Karpas-422 (cell line): ENCODE measurements at regions not wholly inside any gene's neighbourhood (a gene's known extent, or its start where the extent isn't known, plus 50 kb on each side); places are given as distances from the start of the nearest gene placed in this dataset.

Experiments
- DNase-seq: peaks from one replicate; pipeline ENCODE4 v3.0.0-alpha.2; 2015
- H2AFZ ChIP-seq: fragments of 200-600 bp; sonication (generic); 2 replicates; pipeline ENCODE4 v1.6.1; 2014; ENCODE audit warnings: antibody characterized with exemption, low read length, mixed read lengths
- H3K27ac ChIP-seq: fragments of 200-600 bp; sonication (generic); 2 replicates; pipeline ENCODE4 v1.5.1; 2014; ENCODE audit warnings: mild to moderate bottlenecking, low read length, moderate library complexity
- H3K27me3 ChIP-seq: fragments of 200-600 bp; sonication (generic); 2 replicates; pipeline ENCODE4 v1.6.1; 2014; ENCODE audit warnings: low read length, mixed read lengths
- H3K36me3 ChIP-seq: fragments of 200-600 bp; sonication (generic); 2 replicates; pipeline ENCODE4 v1.6.1; 2014; ENCODE audit warnings: low read length, mixed read lengths; ENCODE audit not compliant: insufficient read depth
- H3K4me1 ChIP-seq: fragments of 200-600 bp; sonication (generic); 2 replicates; pipeline ENCODE4 v1.6.1; 2014; ENCODE audit warnings: mild to moderate bottlenecking, low read length, mixed read lengths
- H3K4me2 ChIP-seq: fragments of 200-600 bp; sonication (generic); 2 replicates; pipeline ENCODE4 v1.6.1; 2014; ENCODE audit warnings: low read length, low read depth, mild to moderate bottlenecking; ENCODE audit not compliant: poor library complexity, severe bottlenecking
- H3K4me3 ChIP-seq: fragments of 200-600 bp; sonication (generic); 2 replicates; pipeline ENCODE4 v1.5.1; 2014; ENCODE audit warnings: mild to moderate bottlenecking, antibody characterized with exemption, low read length, mixed read lengths
- H3K79me2 ChIP-seq: fragments of 200-600 bp; sonication (generic); 2 replicates; pipeline ENCODE4 v1.6.1; 2014; ENCODE audit warnings: mild to moderate bottlenecking, low read length, mixed read lengths
- H3K9ac ChIP-seq: fragments of 200-600 bp; sonication (generic); 2 replicates; pipeline ENCODE4 v1.6.0; 2014; ENCODE audit warnings: low read length
- H3K9me2 ChIP-seq: fragments of 200-600 bp; sonication (generic), shearing (Covaris generic); replicated peaks from 2 replicates; pipeline ENCODE4 v1.6.0; 2014; ENCODE audit warnings: mild to moderate bottlenecking, low read length, moderate library complexity; ENCODE audit not compliant: insufficient read depth
- H3K9me3 ChIP-seq: fragments of 300-700, 200-600 bp; sonication (generic); 2 replicates; pipeline ENCODE4 v1.6.1; 2014; ENCODE audit warnings: low read length, mixed read lengths
- H4K20me1 ChIP-seq: fragments of 200-600 bp; sonication (generic); 2 replicates; pipeline ENCODE4 v1.6.1; 2014; ENCODE audit warnings: mild to moderate bottlenecking, antibody characterized with exemption, low read length, low read depth; ENCODE audit not compliant: insufficient read depth

DNA sequence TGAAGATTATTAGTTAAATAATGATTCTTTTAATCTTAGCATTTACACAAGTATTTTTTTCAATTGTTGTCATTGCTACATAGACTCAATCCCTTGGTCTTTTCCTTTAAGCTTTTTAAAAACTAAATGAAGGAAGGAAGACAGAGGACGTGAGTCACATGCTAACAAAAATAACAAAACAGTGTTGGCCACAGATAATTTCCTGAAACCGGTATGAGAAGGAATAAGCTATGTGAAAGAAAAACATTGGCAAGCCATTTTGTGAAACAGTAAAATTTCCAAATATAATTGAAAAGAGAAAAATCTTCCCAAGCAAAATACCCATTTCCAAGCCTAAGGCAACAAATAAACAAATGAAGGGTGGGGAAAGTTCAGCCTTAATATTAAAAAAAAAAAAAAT is 223.0 kb downstream of the AHR start:
- Histone ChIP-seq H3K27ac (no peak overlapping the region), H3K36me3 (no peaks in the 10 kb centered on the region), H3K79me2 (no peaks in the 10 kb centered on the region), H3K27me3 (no peaks in the 10 kb centered on the region), H3K4me2 (no peak overlapping the region), H3K9ac (no peak overlapping the region), H3K9me3 (no peaks in the 10 kb centered on the region), H3K4me3 (no peak overlapping the region), H2AFZ (no peak overlapping the region), H4K20me1 (no peaks in the 10 kb centered on the region), H3K4me1 (no peaks in the 10 kb centered on the region), H3K9me2 (no peaks in the 10 kb centered on the region)
- no peak for DNase-seq

DNA sequence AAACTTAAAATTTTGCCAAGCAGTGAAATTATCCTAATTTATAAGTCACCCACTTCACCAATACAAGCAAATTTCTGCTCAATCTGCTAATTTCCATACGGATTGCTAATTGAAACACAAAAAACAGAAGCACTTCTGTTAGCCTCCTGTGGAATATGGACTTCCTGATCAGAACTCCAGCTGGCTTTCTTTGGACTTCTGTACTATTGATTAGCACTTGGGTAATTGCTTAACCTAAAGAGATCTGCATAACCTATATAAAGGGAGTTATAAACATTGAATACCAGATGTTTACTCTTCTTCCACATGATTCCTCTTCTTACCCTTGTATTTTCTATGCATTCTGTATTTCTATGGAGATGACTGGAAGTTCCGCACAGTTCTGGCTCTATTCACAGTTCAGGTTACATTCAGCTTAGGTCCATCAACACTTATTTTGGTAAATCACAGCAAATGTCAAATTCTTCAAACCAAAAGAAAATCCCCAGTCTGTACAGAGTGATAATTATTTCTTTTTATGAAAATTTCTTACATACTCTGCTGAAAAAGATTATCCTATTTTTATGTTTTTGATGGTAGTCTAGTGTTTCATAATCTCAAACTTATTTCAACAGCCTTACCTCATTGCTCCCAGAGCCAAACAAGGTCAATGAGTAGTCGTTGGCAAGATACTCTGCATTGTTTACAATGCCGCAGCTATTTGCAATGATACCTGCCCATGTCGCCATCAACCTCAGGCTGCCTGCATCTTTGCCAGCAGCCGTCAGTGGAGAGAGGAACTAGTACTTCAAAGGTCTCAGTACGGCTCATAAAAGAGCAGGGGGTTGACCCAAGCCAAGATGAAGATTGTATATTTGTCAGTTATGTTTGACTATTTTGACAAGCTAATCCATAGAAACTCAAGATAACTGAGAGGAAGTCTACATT is 225.6 kb downstream of the AHR start:
- Histone ChIP-seq H3K4me1 (no peaks in the 10 kb centered on the region), H3K27me3 (no peaks in the 10 kb centered on the region), H3K4me2 (no peak overlapping the region), H4K20me1 (no peaks in the 10 kb centered on the region), H3K4me3 (no peak overlapping the region), H3K9ac (no peak overlapping the region), H3K9me2 (no peaks in the 10 kb centered on the region), H2AFZ (no peak overlapping the region), H3K36me3 (no peaks in the 10 kb centered on the region), H3K27ac (no peak overlapping the region), H3K79me2 (no peaks in the 10 kb centered on the region), H3K9me3 (no peaks in the 10 kb centered on the region)
- no peak for DNase-seq

DNA sequence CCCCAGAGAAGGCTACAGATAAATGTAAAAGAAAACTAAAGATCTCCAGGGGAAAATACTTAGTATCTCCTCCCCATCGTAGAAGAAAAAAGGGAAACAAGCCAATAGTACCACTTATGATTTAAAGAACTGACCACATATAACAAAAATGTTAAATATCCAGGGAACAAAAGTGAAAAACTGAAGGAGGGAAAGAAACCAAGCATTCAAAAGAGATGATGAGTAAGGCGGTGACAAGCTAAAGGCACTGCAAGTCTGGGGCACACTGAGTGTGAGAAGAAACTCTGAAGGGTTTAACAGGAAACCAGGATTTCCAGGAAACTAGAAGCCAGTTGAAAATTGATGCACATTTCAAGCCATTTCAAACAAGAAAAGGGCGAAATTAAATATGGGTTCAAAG is 226.3 kb downstream of the AHR start:
- H3K9me2 ChIP-seq = no peaks in the 10 kb centered on the region
- no peaks in the 10 kb centered on the region for H3K36me3 ChIP-seq
- no peak overlapping the region for H3K27ac ChIP-seq
- H4K20me1 ChIP-seq = no peaks in the 10 kb centered on the region
- no peak overlapping the region for H2AFZ ChIP-seq
- H3K4me1 ChIP-seq = no peaks in the 10 kb centered on the region
- no peak overlapping the region for H3K4me3 ChIP-seq
- no peaks in the 10 kb centered on the region for H3K79me2 ChIP-seq
- DNase-seq = no peak
- H3K9me3 ChIP-seq = no peaks in the 10 kb centered on the region
- H3K4me2 ChIP-seq = no peak overlapping the region
- no peaks in the 10 kb centered on the region for H3K27me3 ChIP-seq
- no peak overlapping the region for H3K9ac ChIP-seq

DNA sequence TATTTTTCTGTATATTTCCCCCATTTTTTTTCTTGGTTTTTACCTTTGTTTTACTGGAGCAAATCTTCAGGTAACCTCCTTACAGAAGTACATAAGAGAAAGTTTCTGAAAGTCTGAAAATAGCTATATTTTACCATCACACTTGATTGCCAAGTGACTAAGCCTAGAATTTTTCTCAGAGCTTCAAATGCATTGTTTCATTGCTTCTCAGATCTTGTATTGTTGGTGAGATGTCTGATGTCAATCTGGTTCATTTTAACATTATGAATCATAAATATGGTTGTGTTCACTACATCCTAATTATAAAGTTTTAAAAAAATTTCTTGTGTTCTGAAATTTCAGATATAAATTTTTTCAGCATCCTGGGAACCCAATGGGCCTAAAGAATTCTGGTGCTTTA is 228.2 kb downstream of the AHR start:
- Histone ChIP-seq H3K27ac (no peak overlapping the region), H3K9me2 (no peaks in the 10 kb centered on the region), H3K9ac (no peak overlapping the region), H3K4me2 (no peak overlapping the region), H4K20me1 (no peaks in the 10 kb centered on the region), H3K4me3 (no peak overlapping the region), H3K27me3 (no peaks in the 10 kb centered on the region), H2AFZ (no peak overlapping the region), H3K36me3 (no peaks in the 10 kb centered on the region), H3K79me2 (no peaks in the 10 kb centered on the region), H3K4me1 (no peaks in the 10 kb centered on the region), H3K9me3 (no peaks in the 10 kb centered on the region)
- DNase-seq = no peak

DNA sequence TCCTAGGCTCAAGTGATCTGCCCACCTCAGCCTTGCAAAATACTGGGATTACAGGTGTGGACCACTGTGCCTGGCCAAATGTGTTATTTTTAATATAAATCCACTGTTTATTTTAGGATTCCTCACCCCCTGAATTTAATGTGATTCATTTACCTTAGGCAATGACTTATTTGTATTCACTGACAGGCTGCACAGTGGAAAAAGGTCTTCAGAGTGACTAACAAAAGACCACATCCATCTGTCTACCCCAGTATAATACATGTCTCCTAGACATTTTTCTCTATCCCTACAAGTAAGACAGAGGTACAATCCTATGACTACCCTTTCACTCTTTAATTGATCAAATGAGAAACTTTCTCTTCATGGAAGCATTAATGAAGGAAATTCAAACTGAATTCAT is 230.2 kb downstream of the AHR start:
- Histone ChIP-seq H3K27me3 (no peaks in the 10 kb centered on the region), H4K20me1 (no peaks in the 10 kb centered on the region), H3K36me3 (no peaks in the 10 kb centered on the region)

DNA sequence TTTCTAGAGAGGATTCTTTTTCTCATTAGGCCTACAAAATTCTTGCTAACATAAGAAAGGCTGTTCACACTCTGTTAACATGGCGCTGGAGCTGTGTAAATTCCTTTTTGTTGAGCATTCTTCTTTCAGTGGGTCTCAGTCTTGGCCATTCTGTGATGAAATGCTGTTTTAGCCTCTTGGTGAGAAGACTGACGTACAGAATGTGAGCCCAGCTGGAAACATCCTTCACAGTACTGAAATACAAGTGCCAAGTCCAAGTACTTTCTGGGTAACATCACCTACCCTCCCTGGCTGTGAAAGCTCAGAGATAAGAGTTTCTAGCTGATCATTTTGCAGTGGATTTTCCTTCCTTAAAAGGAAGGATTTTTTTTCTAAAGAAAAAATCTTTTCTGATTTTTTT is 231.8 kb downstream of the AHR start:
- no peaks in the 10 kb centered on the region for H3K9me2 ChIP-seq
- H3K9me3 ChIP-seq = no peaks in the 10 kb centered on the region
- DNase-seq = no peak
- H3K4me2 ChIP-seq = no peak overlapping the region
- H2AFZ ChIP-seq = no peak overlapping the region
- no peak overlapping the region for H3K9ac ChIP-seq
- H3K4me3 ChIP-seq = no peak overlapping the region
- H3K79me2 ChIP-seq = no peaks in the 10 kb centered on the region
- H3K36me3 ChIP-seq = no peaks in the 10 kb centered on the region
- H3K27me3 ChIP-seq = no peaks in the 10 kb centered on the region
- no peaks in the 10 kb centered on the region for H3K4me1 ChIP-seq
- H3K27ac ChIP-seq = no peak overlapping the region
- no peaks in the 10 kb centered on the region for H4K20me1 ChIP-seq

More for the DNA sequence above, 230.2 kb downstream of the AHR start:
- Histone ChIP-seq H3K4me3 (no peak overlapping the region), H3K9ac (no peak overlapping the region), H3K4me2 (no peak overlapping the region), H3K9me2 (no peaks in the 10 kb centered on the region), H3K4me1 (no peaks in the 10 kb centered on the region), H3K9me3 (no peaks in the 10 kb centered on the region), H3K27ac (no peak overlapping the region), H2AFZ (no peak overlapping the region), H3K79me2 (no peaks in the 10 kb centered on the region)
- no peak for DNase-seq

DNA sequence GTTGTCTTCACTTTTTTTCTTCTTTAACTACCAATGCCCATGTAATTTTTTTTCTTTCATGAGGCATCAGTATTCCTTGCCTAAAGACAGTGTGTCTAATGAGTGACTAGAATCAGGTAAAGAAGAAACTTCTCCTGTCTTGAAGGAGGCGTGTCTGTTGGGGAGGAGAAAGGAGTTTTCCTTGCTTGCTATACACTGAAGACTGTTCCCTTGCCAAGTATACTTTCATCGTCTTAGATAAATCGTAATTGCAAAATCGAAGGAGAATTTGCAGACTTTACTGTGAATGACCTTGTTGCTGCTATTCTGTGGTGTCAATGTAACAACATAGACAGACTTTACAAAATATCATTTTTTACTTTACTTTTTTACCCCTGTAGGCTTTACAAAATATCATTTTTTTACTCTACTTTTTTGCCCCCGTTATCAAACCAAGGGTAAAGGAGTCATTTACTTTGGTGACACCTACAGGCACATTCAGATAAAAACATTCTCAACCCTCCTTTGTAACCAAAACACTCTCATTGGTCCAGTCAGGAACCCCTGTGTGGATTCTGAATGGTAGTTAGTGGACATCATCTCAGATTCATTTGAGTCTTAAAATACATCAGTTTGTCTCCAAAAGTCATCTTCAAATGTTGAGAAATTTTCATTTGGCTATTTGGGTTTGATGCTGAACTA is 232.4 kb downstream of the AHR start:
- no peaks in the 10 kb centered on the region for H3K36me3 ChIP-seq
- H3K27ac ChIP-seq = no peak overlapping the region
- H3K4me3 ChIP-seq = no peak overlapping the region
- H3K4me1 ChIP-seq = no peaks in the 10 kb centered on the region
- no peaks in the 10 kb centered on the region for H4K20me1 ChIP-seq
- no peaks in the 10 kb centered on the region for H3K79me2 ChIP-seq
- peak overlapping the region; percentile 33 for H3K4me2 ChIP-seq
- no peak overlapping the region for H3K9ac ChIP-seq
- H3K27me3 ChIP-seq = no peaks in the 10 kb centered on the region
- peak; percentile 73 for DNase-seq
- no peaks in the 10 kb centered on the region for H3K9me2 ChIP-seq
- no peaks in the 10 kb centered on the region for H3K9me3 ChIP-seq
- no peak overlapping the region for H2AFZ ChIP-seq

DNA sequence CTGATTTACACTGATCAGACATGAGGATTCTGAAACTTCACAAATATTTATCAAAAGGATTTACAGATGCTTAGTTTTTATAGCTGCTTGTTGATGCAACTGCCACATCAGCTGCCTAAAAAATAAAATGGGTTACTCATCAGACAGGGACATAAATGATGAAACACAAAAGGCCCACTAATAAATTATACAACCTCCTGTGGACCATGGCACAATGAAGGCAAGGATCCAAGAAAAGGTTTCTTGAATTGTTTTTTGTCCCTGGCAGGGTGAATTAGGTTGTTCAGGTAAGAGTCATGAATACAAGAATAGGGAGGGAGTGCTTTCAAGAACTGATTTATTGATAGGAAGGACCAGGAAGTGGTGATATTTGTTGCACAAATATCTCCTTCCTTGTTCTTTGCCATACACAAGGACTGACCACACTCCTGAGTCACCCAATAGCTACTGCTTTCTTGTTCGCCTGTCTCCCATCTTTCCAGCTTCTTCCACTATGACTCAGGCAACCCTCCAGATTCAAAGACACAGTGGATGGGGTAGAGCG is 234.5 kb downstream of the AHR start:
- H3K36me3 ChIP-seq = no peaks in the 10 kb centered on the region
- H3K27ac ChIP-seq = no peak overlapping the region
- H3K79me2 ChIP-seq = no peaks in the 10 kb centered on the region
- H3K9me2 ChIP-seq = no peaks in the 10 kb centered on the region
- no peak overlapping the region for H2AFZ ChIP-seq
- no peaks in the 10 kb centered on the region for H3K4me1 ChIP-seq
- H3K9me3 ChIP-seq = no peaks in the 10 kb centered on the region
- DNase-seq = no peak
- H3K4me2 ChIP-seq = no peak overlapping the region
- H3K4me3 ChIP-seq = no peak overlapping the region
- no peak overlapping the region for H3K9ac ChIP-seq
- H4K20me1 ChIP-seq = no peaks in the 10 kb centered on the region
- H3K27me3 ChIP-seq = no peaks in the 10 kb centered on the region
